Keratinocyte (primary cell): ENCODE measurements at regions not wholly inside any gene's neighbourhood (a gene's known extent, or its start where the extent isn't known, plus 50 kb on each side); places are given as distances from the start of the nearest gene placed in this dataset.
A peak's percentile ranks its signal among the peaks of the same experiment; 100 is the strongest.

Experiments used
- EZH2 ChIP-seq: IDR thresholded peaks from one replicate; pipeline ENCODE4 v1.6.1; 2012; ENCODE audit warnings: inconsistent platforms, mild to moderate bottlenecking, low read length, moderate library complexity
- TF ChIP-seq, protein P1 (sequence below), 3 experiments: IDR thresholded peaks in 1 of 3; conservative IDR thresholded peaks in 1 of 3; optimal IDR thresholded peaks in 1 of 3; 2 replicates in 2 of 3; 3 replicates in 1 of 3; pipeline versions ENCODE3 to v1.5.1; 2011; ENCODE audit warnings: low read length in 3 of 3, mild to moderate bottlenecking in 3 of 3, moderate library complexity in 2 of 3, control low read depth in 1 of 3, inconsistent platforms in 1 of 3; ENCODE audit not compliant: insufficient read depth in 2 of 3; ENCODE audit errors: extremely low read depth in 1 of 3

DNA sequence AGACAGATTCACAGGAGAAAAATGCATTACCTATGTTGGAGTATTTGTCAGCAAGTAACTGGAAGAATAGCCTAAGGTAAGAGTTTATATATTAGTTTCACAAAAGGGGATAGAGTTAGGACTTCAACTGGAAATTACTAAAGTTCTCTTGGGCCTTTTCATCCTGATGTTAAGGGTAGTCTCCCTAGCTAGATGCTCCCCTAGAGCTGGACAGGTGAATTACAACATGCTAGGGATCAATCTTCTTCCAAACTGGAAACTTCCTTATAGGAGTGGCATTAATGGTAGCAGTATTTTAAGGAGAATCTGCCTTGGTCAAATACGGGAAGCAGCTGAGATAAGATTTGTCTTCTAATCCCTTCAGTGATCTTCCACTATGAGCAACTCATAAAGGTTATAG, 632.8 kb upstream of the RAG2 start:
- TF ChIP-seq, protein P1, sequence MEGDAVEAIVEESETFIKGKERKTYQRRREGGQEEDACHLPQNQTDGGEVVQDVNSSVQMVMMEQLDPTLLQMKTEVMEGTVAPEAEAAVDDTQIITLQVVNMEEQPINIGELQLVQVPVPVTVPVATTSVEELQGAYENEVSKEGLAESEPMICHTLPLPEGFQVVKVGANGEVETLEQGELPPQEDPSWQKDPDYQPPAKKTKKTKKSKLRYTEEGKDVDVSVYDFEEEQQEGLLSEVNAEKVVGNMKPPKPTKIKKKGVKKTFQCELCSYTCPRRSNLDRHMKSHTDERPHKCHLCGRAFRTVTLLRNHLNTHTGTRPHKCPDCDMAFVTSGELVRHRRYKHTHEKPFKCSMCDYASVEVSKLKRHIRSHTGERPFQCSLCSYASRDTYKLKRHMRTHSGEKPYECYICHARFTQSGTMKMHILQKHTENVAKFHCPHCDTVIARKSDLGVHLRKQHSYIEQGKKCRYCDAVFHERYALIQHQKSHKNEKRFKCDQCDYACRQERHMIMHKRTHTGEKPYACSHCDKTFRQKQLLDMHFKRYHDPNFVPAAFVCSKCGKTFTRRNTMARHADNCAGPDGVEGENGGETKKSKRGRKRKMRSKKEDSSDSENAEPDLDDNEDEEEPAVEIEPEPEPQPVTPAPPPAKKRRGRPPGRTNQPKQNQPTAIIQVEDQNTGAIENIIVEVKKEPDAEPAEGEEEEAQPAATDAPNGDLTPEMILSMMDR (optimal IDR thresholded peaks at IDR 0.05 in 1 of 3, IDR thresholded peaks at IDR 0.05 in 1 of 3, conservative IDR thresholded peaks at IDR 0.05 in 1 of 3; ENCODE audit: extremely low read depth in 1 of 3, insufficient read depth in 2 of 3, low read length in 3 of 3), result peak in 1 of 3 experiments; percentile 3
- no peak for TF ChIP-seq EZH2
